HEK293T (cell line): ENCODE measurements at regions not wholly inside any gene's neighbourhood (a gene's known extent, or its start where the extent isn't known, plus 50 kb on each side); places are given as distances from the start of the nearest gene placed in this dataset.
"Not testable (repeated sequence)": the region's sequence is repeated elsewhere in the genome, so short reads cannot be mapped to it uniquely, and the experiment has no call there.

ENCODE experiments used
- CTCF ChIA-PET: fragments of 350-600 bp; formaldehyde crosslinking; extraction: SDS; loops from one replicate; lab custom pipeline; 2021; ENCODE audit warnings: antibody characterized with exemption, inconsistent platforms; lab: Yijun Ruan, JAX
- POLR2A ChIA-PET: fragments of 350-600 bp; formaldehyde crosslinking; extraction: SDS; loops from one replicate; lab custom pipeline; 2020; ENCODE audit warnings: antibody characterized with exemption, inconsistent platforms; lab: Yijun Ruan, JAX
- DNase-seq: peaks from one replicate; pipeline ENCODE4 v3.0.0; 2012; ENCODE audit warnings: mixed read lengths; ENCODE audit errors: extremely low spot score
- ARNT ChIP-seq: fragments of 450-650 bp; IDR thresholded peaks from 2 replicates; pipeline ENCODE4 v1.6.1; 2017; ENCODE audit warnings: mild to moderate bottlenecking
- BHLHE40 ChIP-seq: fragments of 450-650 bp; IDR thresholded peaks from 2 replicates; pipeline ENCODE4 v1.6.1; 2016; ENCODE audit warnings: mild to moderate bottlenecking, moderate library complexity, borderline replicate concordance
- CTBP1 ChIP-seq: fragments of 450-650 bp; IDR thresholded peaks from 2 replicates; pipeline ENCODE4 v1.6.1; 2016; ENCODE audit warnings: borderline replicate concordance
- ELF4 ChIP-seq: fragments of 450-650 bp; IDR thresholded peaks from 2 replicates; pipeline ENCODE4 v1.6.1; 2017; ENCODE audit warnings: antibody characterized with exemption
- FOXA1 ChIP-seq: fragments of 450-650 bp; IDR thresholded peaks from 2 replicates; pipeline ENCODE4 v1.6.1; 2016; ENCODE audit warnings: mild to moderate bottlenecking
- FOXK2 ChIP-seq: fragments of 450-650 bp; IDR thresholded peaks from 2 replicates; pipeline ENCODE4 v1.6.1; 2016; ENCODE audit warnings: mild to moderate bottlenecking
- FOXM1 ChIP-seq: fragments of 450-650 bp; IDR thresholded peaks from 2 replicates; pipeline ENCODE4 v1.6.1; 2017; ENCODE audit warnings: mild to moderate bottlenecking, borderline replicate concordance
- HDGF ChIP-seq: fragments of 450-650 bp; IDR thresholded peaks from 2 replicates; pipeline ENCODE4 v1.6.1; 2017; ENCODE audit warnings: antibody characterized with exemption, borderline replicate concordance
- L3MBTL2 ChIP-seq: fragments of 450-650 bp; conservative IDR thresholded peaks from 2 replicates; pipeline ENCODE4 v1.6.1; 2016; ENCODE audit warnings: mild to moderate bottlenecking
- LEF1 ChIP-seq: fragments of 450-650 bp; IDR thresholded peaks from 2 replicates; pipeline ENCODE4 v1.6.1; 2017; ENCODE audit warnings: mild to moderate bottlenecking, borderline replicate concordance
- NFRKB ChIP-seq: fragments of 450-650 bp; IDR thresholded peaks from 2 replicates; pipeline ENCODE4 v1.6.1; 2016; ENCODE audit warnings: mild to moderate bottlenecking, moderate library complexity
- PKNOX1 ChIP-seq: fragments of 450-650 bp; IDR thresholded peaks from 2 replicates; pipeline ENCODE4 v1.6.1; 2016
- SP1 ChIP-seq: fragments of 450-650 bp; IDR thresholded peaks from 2 replicates; pipeline ENCODE4 v1.6.1; 2017
- SUZ12 ChIP-seq: fragments of 450-650 bp; IDR thresholded peaks from 2 replicates; pipeline ENCODE4 v1.6.1; 2016; ENCODE audit warnings: mild to moderate bottlenecking
- TARDBP ChIP-seq: fragments of 450-650 bp; IDR thresholded peaks from 2 replicates; pipeline ENCODE4 v1.6.1; 2016
- ZNF384 ChIP-seq: fragments of 450-650 bp; IDR thresholded peaks from 2 replicates; pipeline ENCODE4 v1.6.1; 2016

GRCh38 chrX:131424895-131425294 lies 119.0 kb upstream of the OR13H1 start:
- TF ChIP-seq ZNF384 (no peak), ARNT (no peak), TARDBP (no peak), HDGF (no peak), ELF4 (no peak), BHLHE40 (no peak), PKNOX1 (no peak), CTBP1 (no peak), SP1 (no peak)
- ChIA-PET CTCF (no interaction called here), POLR2A (no interaction called here)
- DNase-seq, result no peak

- DNase-seq, CTCF ChIA-PET, POLR2A ChIA-PET: not testable (repeated sequence)
These were observed 113.4 kb upstream of the OR13H1 start for GRCh38 chrX:131430465-131430864.

- TF ChIP-seq PKNOX1, result no peak
- no peak for TF ChIP-seq SP1
- TF ChIP-seq FOXK2, result no peak
- TF ChIP-seq FOXM1, result no peak
- TF ChIP-seq ELF4, result no peak
- no peak for TF ChIP-seq BHLHE40
- no peak for TF ChIP-seq NFRKB
- TF ChIP-seq TARDBP, result no peak
- no peak for TF ChIP-seq ARNT
- TF ChIP-seq L3MBTL2, result no peak
- no peak for TF ChIP-seq ZNF384
- no peak for TF ChIP-seq CTBP1
- no peak for DNase-seq
- ChIA-PET POLR2A (no interaction called here), CTCF (no interaction called here)
These were observed 102.8 kb upstream of the OR13H1 start for GRCh38 chrX:131441033-131441432.

GRCh38 chrX:131445955-131446354 lies 97.9 kb upstream of the OR13H1 start:
- POLR2A ChIA-PET, result no interaction called here
- DNase-seq, result no peak
- CTCF ChIA-PET, result no interaction called here
- TF ChIP-seq L3MBTL2, result no peak
- no peak for TF ChIP-seq ELF4
- no peak for TF ChIP-seq BHLHE40
- TF ChIP-seq PKNOX1, result no peak
- no peak for TF ChIP-seq FOXA1
- no peak for TF ChIP-seq TARDBP
- TF ChIP-seq ARNT, result no peak
- TF ChIP-seq LEF1, result no peak
- TF ChIP-seq HDGF, result no peak
- no peak for TF ChIP-seq FOXK2
- TF ChIP-seq FOXM1, result no peak
- TF ChIP-seq ZNF384, result no peak
- TF ChIP-seq SP1, result no peak
- no peak for TF ChIP-seq NFRKB
- TF ChIP-seq SUZ12, result no peak
- TF ChIP-seq CTBP1, result no peak

- POLR2A ChIA-PET, result not testable (repeated sequence)
These were observed 82.0 kb upstream of the OR13H1 start for GRCh38 chrX:131461855-131462254.

GRCh38 chrX:131473809-131474208 lies 70.1 kb upstream of the OR13H1 start:
- POLR2A ChIA-PET, DNase-seq, CTCF ChIA-PET: not testable (repeated sequence)

More at GRCh38 chrX:131461855-131462254, 82.0 kb upstream of the OR13H1 start:
- CTCF ChIA-PET, DNase-seq: not testable (repeated sequence)

GRCh38 chrX:131477498-131477897 lies 66.4 kb upstream of the OR13H1 start:
- no peak for DNase-seq
- ChIA-PET POLR2A (no interaction called here), CTCF (no interaction called here)
- TF ChIP-seq ELF4 (no peak), FOXM1 (no peak), ZNF384 (no peak), NFRKB (no peak), FOXK2 (no peak), PKNOX1 (no peak), SUZ12 (no peak), TARDBP (no peak), HDGF (no peak), BHLHE40 (no peak), L3MBTL2 (no peak), LEF1 (no peak), SP1 (no peak), CTBP1 (no peak), ARNT (no peak), FOXA1 (no peak)
